Stimulated activated CD4-positive, alpha-beta T cell treated with anti-CD3 and anti-CD28 coated beads, Interleukin-1b, Interleukin-23, amount 100 ng/mL, for 24 hours (primary cell): ENCODE measurements at regions not wholly inside any gene's neighbourhood (a gene's known extent, or its start where the extent isn't known, plus 50 kb on each side); places are given as distances from the start of the nearest gene placed in this dataset.
A peak's percentile ranks its signal among the peaks of the same experiment; 100 is the strongest.
"Not testable (repeated sequence)": the region's sequence is repeated elsewhere in the genome, so short reads cannot be mapped to it uniquely, and the experiment has no call there.

ENCODE experiments used
- DNase-seq, 4 experiments: peaks; one replicate each; pipeline ENCODE4 v3.0.0-alpha.2; 2020; ENCODE audit warnings: low read depth in 4 of 4, low spot score in 1 of 4

- not testable (repeated sequence) for DNase-seq
Observed at GRCh38 chr1:206359377-206359776, 110.9 kb upstream of the IKBKE start.

- not testable (repeated sequence) for DNase-seq
Observed at GRCh38 chr1:206361978-206362543, 108.2 kb upstream of the IKBKE start.

- not testable (repeated sequence) for DNase-seq
Observed at GRCh38 chr1:206362994-206363393, 107.3 kb upstream of the IKBKE start.

- DNase-seq: not testable (repeated sequence)
Observed at GRCh38 chr1:206365271-206365670, 105.0 kb upstream of the IKBKE start.

GRCh38 chr1:206366131-206366530, 104.1 kb upstream of the IKBKE start:
- not testable (repeated sequence) for DNase-seq

GRCh38 chr1:206366772-206367171, 103.5 kb upstream of the IKBKE start:
- DNase-seq: not testable (repeated sequence)

- DNase-seq: not testable (repeated sequence)
Observed at GRCh38 chr1:206367955-206368622, 102.2 kb upstream of the IKBKE start.

- not testable (repeated sequence) for DNase-seq
Observed at GRCh38 chr1:206374725-206375124, 95.6 kb upstream of the IKBKE start.

- DNase-seq: not testable (repeated sequence)
Observed at GRCh38 chr1:206375552-206375951, 94.7 kb upstream of the IKBKE start.

- DNase-seq: not testable (repeated sequence)
Observed at GRCh38 chr1:206378506-206378905, 91.8 kb upstream of the IKBKE start.

- not testable (repeated sequence) for DNase-seq
Observed at GRCh38 chr1:206379245-206379644, 91.0 kb upstream of the IKBKE start.

GRCh38 chr1:206380163-206380790, 90.0 kb upstream of the IKBKE start:
- DNase-seq: not testable (repeated sequence)

GRCh38 chr1:206380791-206381610, 89.3 kb upstream of the IKBKE start:
- DNase-seq: peak in 1 of 4 experiments; percentile 2

- DNase-seq: not testable (repeated sequence)
Observed at GRCh38 chr1:206384029-206384807, 86.1 kb upstream of the IKBKE start.

GRCh38 chr1:206384891-206385290, 85.4 kb upstream of the IKBKE start:
- not testable (repeated sequence) for DNase-seq

GRCh38 chr1:206387631-206388030, 82.6 kb upstream of the IKBKE start:
- DNase-seq: not testable (repeated sequence)

GRCh38 chr1:206391903-206392302, 78.4 kb upstream of the IKBKE start:
- DNase-seq: not testable (repeated sequence)

- DNase-seq: not testable (repeated sequence)
Observed at GRCh38 chr1:206397501-206397900, 72.8 kb upstream of the IKBKE start.

GRCh38 chr1:206398261-206398660, 72.0 kb upstream of the IKBKE start:
- DNase-seq: not testable (repeated sequence)

GRCh38 chr1:206403612-206404307, 66.5 kb upstream of the IKBKE start:
- not testable (repeated sequence) for DNase-seq
